Thyroid gland (tissue), 4 donors: ENCODE measurements at regions not wholly inside any gene's neighbourhood (a gene's known extent, or its start where the extent isn't known, plus 50 kb on each side); places are given as distances from the start of the nearest gene placed in this dataset.

Experiments
- CTCF ChIP-seq, 6 experiments: fragments of 200-600 bp in 3 of 6; fragments of 450-650 bp in 3 of 6; sonication (generic) in 3 of 6; IDR thresholded peaks; one replicate each; pipeline ENCODE4 v1.5.1; 2016 to 2019; ENCODE audit warnings: antibody characterized with exemption in 6 of 6, mild to moderate bottlenecking in 2 of 6, inconsistent platforms in 1 of 6, moderate library complexity in 1 of 6
- POLR2A ChIP-seq, 2 donors: fragments of 450-650 bp; IDR thresholded peaks; one replicate each; pipeline ENCODE4 v1.6.1; 2017; ENCODE audit warnings: antibody characterized with exemption in 2 of 2, mild to moderate bottlenecking in 2 of 2, moderate library complexity in 1 of 2

- TF ChIP-seq CTCF (IDR thresholded peaks at IDR 0.05) (no peak), POLR2A (IDR thresholded peaks at IDR 0.05) (no peak)
These were observed 657.5 kb upstream of the NRP1 start for GRCh38 chr10:33991924-33992323.
